ENCODE measurements at regions not wholly inside any gene's neighbourhood (a gene's known extent, or its start where the extent isn't known, plus 50 kb on each side); places are given as distances from the start of the nearest gene placed in this dataset.

DNA sequence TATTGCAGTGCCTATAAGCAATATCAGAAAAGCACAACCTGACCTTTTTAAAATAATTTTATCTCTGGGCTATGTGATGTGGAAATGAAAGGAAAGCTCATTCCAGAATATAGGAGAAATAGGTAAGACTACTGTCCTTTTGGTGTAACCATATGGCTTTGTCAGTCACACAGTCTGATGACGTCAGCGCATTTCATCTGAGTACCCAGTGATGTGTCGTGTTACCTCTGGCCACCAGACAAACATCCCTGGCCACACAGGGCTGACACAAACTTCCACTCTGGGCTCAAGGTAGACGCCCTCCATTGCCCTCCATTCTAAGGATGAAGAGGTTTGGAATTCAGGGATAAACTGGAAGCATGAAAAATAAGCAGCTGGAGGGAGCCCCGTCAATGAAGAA, 506.7 kb downstream of the CMPK2 start:
- TF ChIP-seq, protein P1, sequence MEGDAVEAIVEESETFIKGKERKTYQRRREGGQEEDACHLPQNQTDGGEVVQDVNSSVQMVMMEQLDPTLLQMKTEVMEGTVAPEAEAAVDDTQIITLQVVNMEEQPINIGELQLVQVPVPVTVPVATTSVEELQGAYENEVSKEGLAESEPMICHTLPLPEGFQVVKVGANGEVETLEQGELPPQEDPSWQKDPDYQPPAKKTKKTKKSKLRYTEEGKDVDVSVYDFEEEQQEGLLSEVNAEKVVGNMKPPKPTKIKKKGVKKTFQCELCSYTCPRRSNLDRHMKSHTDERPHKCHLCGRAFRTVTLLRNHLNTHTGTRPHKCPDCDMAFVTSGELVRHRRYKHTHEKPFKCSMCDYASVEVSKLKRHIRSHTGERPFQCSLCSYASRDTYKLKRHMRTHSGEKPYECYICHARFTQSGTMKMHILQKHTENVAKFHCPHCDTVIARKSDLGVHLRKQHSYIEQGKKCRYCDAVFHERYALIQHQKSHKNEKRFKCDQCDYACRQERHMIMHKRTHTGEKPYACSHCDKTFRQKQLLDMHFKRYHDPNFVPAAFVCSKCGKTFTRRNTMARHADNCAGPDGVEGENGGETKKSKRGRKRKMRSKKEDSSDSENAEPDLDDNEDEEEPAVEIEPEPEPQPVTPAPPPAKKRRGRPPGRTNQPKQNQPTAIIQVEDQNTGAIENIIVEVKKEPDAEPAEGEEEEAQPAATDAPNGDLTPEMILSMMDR (IDR thresholded peaks at IDR 0.05), result no peak
- TF ChIP-seq POLR2A (IDR thresholded peaks at IDR 0.05), result no peak

Data from esophagus squamous epithelium (tissue), 4 donors.